BE2C (cell line): ENCODE measurements at regions not wholly inside any gene's neighbourhood (a gene's known extent, or its start where the extent isn't known, plus 50 kb on each side); places are given as distances from the start of the nearest gene placed in this dataset.
A peak's percentile ranks its signal among the peaks of the same experiment; 100 is the strongest.

ENCODE experiments used
- DNase-seq: peaks from one replicate; pipeline ENCODE4 v3.0.0-alpha.2; 2020
- H3K27me3 ChIP-seq: fragments of 250-450 bp; sonication (Bioruptor Pico); 2 replicates; pipeline ENCODE4 v1.5.1; 2020; ENCODE audit warnings: mild to moderate bottlenecking
- H3K36me3 ChIP-seq: fragments of 250-450 bp; sonication (Bioruptor Pico); 2 replicates; pipeline ENCODE4 v1.5.1; 2020; ENCODE audit warnings: mild to moderate bottlenecking
- H3K4me1 ChIP-seq: fragments of 250-450 bp; sonication (Bioruptor Pico); 2 replicates; pipeline ENCODE4 v1.5.1; 2020
- H3K4me3 ChIP-seq: 2 replicates; pipeline ENCODE4 v1.5.1; 2011; ENCODE audit warnings: low read depth, low read length
- H3K9me3 ChIP-seq: fragments of 250-450 bp; sonication (Bioruptor Pico); 2 replicates; pipeline ENCODE4 v1.5.1; 2020
- TF ChIP-seq, protein P1 (sequence below): IDR thresholded peaks from 2 replicates; pipeline ENCODE4 v1.5.1; 2012; ENCODE audit warnings: mild to moderate bottlenecking, low read depth, low read length

DNA sequence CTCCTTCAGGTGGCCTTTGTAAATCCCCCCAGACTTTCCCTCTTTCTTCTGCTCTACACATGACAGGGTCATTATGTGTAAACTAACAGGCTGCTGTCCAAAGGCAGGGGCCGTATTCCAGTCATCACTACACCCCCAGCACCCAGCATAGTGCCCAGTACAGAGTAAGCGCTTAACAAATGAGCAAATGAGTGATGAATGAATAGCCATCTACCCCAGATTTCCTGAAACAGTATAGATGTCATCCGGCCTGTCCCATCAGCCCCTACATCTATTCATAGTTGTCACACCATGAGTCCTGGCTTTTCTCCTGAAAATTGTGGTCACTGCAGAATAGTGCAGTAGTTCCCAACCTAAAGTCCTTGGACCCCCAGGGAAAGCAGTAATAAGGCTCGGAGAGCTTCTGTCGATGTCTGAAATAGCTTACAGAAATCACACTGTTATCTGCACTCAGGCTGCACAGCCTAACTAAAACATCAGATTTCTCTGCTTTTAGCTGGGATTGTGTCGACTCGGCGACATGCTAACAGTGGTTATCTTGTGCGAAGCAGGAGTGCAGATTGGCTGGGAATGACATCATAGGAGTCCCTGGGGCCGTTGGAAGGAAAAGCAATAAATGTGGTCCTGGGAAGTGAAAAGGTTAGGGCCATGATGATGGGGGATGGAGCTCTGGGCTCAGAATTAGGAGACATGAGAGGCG is 143.8 kb upstream of the NECTIN1 start:
- peak; percentile 78 for DNase-seq
- Histone ChIP-seq H3K4me3 (0 out of 2 replicates have a peak overlapping the region, but pooled peaks have one; percentile 20), H3K27me3 (no peaks in the 10 kb centered on the region), H3K4me1 (peaks cover 39% of the 10 kb centered on the region), H3K36me3 (no peaks in the 10 kb centered on the region), H3K9me3 (no peaks in the 10 kb centered on the region)
- TF ChIP-seq, protein P1, sequence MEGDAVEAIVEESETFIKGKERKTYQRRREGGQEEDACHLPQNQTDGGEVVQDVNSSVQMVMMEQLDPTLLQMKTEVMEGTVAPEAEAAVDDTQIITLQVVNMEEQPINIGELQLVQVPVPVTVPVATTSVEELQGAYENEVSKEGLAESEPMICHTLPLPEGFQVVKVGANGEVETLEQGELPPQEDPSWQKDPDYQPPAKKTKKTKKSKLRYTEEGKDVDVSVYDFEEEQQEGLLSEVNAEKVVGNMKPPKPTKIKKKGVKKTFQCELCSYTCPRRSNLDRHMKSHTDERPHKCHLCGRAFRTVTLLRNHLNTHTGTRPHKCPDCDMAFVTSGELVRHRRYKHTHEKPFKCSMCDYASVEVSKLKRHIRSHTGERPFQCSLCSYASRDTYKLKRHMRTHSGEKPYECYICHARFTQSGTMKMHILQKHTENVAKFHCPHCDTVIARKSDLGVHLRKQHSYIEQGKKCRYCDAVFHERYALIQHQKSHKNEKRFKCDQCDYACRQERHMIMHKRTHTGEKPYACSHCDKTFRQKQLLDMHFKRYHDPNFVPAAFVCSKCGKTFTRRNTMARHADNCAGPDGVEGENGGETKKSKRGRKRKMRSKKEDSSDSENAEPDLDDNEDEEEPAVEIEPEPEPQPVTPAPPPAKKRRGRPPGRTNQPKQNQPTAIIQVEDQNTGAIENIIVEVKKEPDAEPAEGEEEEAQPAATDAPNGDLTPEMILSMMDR = no peak

DNA sequence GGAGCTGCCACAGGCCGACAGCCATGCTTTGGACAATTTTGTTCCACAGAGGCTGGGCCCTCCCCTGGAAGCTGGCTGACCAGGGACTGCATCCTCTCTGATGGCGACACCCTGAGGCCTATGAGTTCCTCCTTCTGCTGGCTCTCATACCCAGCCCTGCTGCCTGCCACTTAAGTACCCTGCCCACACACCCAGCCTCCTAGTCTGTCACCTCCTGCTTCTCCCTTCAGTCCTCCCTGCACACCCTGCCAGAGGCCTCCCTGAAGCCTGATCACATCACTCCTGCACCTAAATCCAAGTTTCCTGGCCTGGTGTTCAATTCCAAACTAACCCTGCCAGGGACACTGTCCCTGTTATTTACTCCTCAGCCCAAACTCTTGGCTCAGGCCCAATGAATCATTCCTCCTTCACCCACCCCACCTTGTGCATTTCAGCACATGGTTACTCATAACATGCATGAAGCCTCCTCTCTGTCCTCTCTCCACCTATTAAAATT is 136.7 kb upstream of the NECTIN1 start:
- peaks cover 13% of the 10 kb centered on the region for H3K4me1 ChIP-seq
- DNase-seq = no peak
- H3K9me3 ChIP-seq = no peaks in the 10 kb centered on the region; the same call in 1 of the 2 replicates
- H3K4me3 ChIP-seq = no peak overlapping the region
- no peaks in the 10 kb centered on the region for H3K27me3 ChIP-seq
- TF ChIP-seq, protein P1 = no peak
- H3K36me3 ChIP-seq = no peaks in the 10 kb centered on the region

DNA sequence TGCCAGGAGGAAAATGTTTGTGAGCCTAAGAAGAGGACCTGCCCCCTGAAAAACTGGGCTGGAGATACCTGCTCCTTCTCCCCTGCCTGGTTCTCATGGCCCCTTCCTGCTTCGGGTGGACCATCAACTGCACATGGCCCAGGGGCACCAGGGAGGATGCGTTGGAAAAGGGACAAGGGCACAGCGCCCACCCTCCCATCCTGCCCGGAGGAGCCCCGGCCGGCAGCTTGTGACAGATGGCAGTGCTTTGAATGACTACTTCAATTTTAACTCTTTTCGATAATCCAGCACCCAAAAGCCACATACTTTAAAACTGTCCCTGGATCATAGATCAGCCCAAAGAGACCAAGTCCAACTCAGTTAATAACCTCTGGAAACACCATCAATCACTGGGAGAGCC is 135.8 kb upstream of the NECTIN1 start:
- Histone ChIP-seq H3K9me3 (no peaks in the 10 kb centered on the region; the same call in 1 of the 2 replicates), H3K4me1 (peaks cover 13% of the 10 kb centered on the region), H3K36me3 (no peaks in the 10 kb centered on the region), H3K4me3 (no peak overlapping the region), H3K27me3 (no peaks in the 10 kb centered on the region)
- DNase-seq = no peak
- TF ChIP-seq, protein P1 = no peak

DNA sequence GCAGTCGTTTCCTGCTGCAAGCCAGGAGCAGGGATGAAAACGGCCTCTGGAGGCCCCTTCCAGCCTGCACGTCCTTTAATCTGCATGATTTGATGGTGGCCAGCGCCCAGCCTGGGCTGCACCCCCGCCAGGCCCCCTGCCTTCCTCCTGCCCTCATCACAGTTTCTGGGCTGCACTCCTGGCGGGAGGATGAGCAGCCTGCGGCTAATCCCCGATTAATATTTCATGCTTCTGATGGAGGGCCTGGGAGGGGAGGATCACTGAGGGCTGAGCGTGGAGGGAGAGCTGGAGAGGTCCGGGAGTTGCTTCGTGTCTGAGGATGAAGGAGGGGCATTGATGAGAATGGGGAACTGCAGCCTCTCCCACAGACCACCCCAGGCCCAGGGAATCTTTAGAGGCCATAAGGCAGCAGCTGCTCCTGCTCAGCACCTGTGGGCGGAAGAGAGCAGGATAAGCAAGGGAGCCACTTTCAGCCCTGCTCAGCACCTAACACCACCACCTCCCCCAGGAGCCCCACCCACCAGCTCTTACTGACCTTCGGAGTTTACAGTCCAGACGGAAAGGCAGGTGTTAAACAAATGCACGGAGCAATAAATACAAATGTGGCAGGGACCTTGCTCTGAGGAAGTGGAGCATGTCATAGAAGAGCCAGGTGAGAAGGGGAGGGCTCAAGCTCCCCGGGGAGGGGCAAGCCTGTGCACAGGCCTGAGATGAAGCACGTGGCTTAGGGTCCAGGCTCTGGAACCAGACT is 135.0 kb upstream of the NECTIN1 start:
- DNase-seq = peak; percentile 62
- Histone ChIP-seq H3K9me3 (no peaks in the 10 kb centered on the region; the same call in 1 of the 2 replicates), H3K27me3 (no peaks in the 10 kb centered on the region), H3K36me3 (no peaks in the 10 kb centered on the region), H3K4me1 (peaks cover 13% of the 10 kb centered on the region), H3K4me3 (no peak overlapping the region)
- TF ChIP-seq, protein P1 = peak; percentile 8; the same call in 1 of the 2 replicates

DNA sequence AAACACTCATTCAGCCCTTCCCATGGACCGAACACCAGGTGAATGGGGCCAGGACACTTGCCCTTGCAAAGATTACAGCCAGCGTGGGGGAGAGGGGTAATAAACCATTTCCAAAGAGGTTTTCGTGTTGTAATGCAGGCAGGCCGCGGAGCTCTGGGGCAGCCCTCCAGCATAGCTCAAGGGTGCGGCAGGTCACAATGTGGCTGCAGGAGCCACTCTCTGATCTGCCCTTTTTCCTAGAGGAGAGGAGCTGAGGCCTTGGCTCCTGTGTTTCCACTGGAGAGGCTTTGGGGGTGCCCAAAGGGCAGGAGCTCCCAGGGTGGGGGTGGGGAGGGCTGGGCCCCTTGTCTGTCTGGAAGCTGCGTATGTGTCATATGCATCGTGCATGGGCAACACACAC is 134.2 kb upstream of the NECTIN1 start:
- H3K4me3 ChIP-seq = no peak overlapping the region
- H3K27me3 ChIP-seq = no peaks in the 10 kb centered on the region
- TF ChIP-seq, protein P1 = no peak
- peaks cover 13% of the 10 kb centered on the region for H3K4me1 ChIP-seq
- H3K9me3 ChIP-seq = no peaks in the 10 kb centered on the region; the same call in 1 of the 2 replicates
- no peak for DNase-seq
- H3K36me3 ChIP-seq = no peaks in the 10 kb centered on the region
